Femur (tissue), 1 donor: ENCODE measurements at regions not wholly inside any gene's neighbourhood (a gene's known extent, or its start where the extent isn't known, plus 50 kb on each side); places are given as distances from the start of the nearest gene placed in this dataset.
"Not testable (repeated sequence)": the region's sequence is repeated elsewhere in the genome, so short reads cannot be mapped to it uniquely, and the experiment has no call there.

Experiments used
- DNase-seq: peaks from one replicate; pipeline ENCODE4 v3.0.0-alpha.2; 2017

DNA sequence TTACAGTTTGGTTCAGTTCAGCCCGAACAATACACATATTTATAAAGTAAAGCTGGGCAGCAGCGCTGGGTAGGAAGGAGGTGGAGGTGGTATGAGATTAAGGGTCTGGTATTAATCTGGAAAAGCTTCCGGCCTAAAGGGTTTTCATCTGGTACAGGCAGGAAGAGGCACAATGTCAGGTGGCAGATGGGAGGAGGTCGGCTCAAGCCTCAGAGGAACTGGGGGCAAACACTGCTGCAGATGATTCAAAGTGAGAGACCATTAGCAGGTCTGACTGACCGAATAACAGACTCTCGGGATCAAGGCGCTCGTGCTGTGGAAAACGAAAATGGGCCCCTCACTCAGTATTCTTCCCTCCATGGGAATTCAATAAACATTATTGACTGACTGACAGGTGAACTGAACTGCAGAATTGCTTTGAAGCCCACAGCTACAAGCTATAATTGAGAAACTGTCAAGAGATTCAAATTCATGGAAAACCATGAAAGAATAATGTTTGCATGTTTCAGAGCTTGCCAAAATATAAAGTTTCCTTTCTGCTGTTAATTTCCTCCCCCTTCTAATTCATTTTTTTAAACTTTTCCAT, 75.3 kb downstream of the TMEM167A start:
- no peak for DNase-seq

DNA sequence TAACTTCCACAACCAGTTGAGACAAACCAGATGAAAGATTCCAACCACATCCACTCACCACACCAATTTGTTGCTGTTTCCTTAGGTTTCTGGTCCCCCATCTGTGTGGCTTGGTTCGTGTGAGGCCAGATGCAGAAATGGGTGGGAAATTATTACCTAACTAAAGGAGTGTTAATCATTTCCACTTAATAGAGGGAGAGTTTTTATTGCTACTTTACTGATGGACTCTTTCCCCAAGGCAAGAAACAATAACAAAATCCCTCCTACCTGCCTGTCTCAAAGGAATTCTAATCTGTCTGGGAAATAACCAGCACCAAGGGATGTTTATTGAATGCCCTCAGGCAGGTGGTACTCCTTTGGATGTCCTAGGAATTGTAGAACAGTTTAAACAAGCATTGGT, 76.3 kb downstream of the TMEM167A start:
- DNase-seq: no peak

DNA sequence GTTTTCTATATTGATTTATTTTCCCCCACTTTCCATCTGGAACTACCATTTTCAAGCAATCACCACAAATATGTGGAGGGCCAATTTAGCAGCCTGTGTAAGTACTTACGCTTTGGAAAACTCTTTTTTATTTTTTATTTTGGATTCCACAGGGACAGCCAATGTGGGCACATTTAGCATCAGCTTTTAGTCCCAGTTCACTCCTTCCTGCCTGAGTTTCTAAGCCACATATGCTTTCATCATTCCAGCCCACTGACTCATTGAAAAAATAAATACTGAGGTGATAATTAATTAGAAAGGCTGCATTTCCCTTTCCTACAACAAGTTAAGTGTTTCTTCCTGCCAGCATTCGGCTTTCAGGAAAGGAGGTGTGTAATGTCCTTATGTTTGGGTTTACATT, 76.8 kb downstream of the TMEM167A start:
- DNase-seq: no peak

DNA sequence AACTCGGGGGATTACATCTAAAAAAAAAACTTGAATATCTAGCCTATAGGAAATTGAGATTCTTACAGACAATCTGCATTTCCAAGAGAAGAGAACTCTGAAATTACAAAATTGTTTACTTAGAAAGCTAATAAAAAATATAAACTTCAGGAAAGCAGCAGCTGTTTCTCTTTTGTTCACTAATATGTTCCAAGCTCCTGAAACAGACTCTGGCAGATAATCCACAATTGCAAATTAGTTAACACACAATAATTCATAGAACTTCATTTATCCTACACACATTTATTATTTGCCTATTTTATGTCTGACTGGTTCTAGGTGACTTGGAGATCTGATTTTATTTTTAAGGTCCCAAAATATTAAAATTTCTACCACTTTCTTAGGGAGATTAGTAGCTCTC, 83.8 kb downstream of the TMEM167A start:
- DNase-seq: no peak

DNA sequence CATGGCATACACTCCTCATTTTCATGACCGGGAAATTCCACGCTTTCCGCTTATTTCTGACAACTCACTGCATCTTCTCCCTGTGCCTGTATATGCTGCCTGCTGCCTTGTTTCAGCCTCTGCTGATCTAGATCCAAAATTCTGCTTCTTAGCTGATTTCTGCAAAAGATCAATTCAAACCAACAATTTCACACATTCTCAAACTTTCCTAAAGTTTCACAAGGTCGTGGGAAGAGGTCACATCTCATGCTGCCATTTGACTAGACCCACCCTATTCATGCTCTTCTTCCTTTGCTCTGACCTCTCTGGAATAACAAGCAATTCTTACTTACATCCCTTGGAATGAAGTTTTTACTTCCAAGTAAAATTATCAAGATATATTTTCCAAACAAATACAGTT, 84.5 kb downstream of the TMEM167A start:
- no peak for DNase-seq

DNA sequence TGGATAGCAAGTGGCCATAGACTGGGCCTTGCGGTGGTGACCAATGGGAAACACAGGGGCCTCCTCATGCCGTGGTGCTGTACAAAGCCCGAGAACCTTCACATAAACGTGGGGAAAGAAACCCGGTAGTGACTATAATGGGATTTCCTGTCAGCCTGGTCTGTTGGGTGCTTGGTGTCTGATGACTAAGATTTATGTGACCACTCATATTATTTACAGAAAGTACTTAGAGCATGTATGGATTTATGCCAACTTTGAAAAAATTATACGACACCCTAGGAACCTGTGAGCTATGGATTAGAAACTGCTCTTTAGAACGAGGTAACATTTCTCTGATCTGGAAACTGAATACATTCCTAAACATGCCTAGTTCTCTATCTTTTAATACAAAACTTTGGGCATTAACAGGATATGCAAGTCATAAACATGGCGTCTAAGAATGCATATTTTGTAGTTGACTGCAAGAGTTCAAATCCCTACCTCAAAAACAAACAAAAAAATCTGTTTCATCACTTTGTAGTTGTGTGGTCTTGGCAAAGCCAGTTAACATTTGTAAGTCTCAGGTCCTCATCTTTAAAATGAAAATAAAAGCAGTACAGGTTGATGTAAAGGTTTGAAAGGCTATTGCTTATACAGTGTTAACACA, 85.4 kb downstream of the TMEM167A start:
- no peak for DNase-seq

DNA sequence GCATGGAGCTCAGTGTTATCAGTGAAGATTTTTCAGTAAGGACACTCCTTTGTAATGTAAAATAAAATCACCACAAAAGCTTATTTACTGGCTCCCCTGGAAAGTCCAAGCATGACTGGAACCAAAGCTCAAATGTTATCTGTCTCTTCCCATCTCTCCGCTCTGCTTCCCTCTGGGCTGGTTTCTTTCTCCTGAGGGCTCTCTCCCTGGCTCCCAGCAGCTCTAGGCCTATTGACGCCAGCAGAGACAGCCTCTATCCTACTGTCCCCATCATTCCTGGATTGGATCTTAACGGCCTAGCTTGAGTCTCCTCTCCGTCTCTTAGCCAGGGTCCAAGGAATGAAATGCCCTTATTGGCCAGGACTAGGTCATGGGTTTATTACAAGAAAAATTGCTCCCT, 86.1 kb downstream of the TMEM167A start:
- DNase-seq: no peak

DNA sequence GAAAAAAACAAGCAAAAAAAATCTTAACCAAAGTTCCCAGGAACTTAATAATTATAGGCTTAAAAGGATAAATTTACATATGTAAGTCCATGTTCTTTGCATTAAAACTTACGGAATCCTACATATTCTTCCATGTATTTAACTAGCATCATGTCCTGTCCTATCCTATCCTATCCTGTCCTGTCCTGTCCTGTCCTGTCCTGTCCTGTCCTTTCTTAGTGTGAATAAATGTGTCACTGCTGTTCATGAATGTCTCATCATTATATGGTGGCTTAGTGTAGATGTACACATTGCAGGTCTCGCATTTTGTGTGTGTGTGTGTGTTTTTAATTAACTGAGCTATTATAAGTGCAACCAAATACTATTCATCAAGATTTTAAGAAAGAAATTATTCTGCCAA, 90.0 kb downstream of the TMEM167A start:
- DNase-seq: no peak

DNA sequence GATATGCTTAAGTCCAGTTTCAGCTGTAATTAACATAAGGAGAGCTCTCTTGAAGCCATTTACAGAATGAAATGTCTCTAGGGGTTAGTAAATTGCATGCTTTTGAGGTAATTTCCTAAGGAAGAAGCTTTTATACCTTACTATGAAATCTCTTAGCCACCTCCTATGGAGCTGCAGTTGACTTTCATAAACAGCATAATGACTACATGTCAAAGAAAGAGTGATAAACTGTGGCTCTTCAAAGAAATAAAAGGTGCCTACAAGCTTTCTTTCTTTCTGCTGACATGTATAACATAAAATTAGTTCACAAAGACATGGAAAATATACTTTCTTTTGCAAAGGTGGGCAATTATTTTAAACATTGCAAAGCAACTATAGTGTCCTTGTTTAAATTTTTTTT, 90.8 kb downstream of the TMEM167A start:
- DNase-seq: no peak

DNA sequence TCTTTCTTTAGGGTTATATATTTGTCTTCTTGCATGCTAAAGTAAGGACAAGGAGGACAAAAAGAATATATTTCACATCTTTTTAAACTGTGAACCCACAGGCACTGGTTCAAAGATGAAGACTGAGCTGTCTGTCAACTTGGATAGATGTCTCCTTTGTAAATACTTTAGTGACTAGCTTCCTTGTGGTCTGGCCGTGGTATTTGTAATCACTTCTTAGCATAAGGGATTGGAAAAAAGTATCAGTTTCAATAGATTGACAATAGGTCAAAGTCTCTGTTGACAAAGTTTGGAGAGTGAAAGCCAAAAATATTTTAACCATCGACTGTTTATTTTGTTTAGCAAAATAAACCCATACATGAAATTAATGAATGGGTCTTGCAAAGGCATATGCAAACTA, 91.4 kb downstream of the TMEM167A start:
- no peak for DNase-seq

DNA sequence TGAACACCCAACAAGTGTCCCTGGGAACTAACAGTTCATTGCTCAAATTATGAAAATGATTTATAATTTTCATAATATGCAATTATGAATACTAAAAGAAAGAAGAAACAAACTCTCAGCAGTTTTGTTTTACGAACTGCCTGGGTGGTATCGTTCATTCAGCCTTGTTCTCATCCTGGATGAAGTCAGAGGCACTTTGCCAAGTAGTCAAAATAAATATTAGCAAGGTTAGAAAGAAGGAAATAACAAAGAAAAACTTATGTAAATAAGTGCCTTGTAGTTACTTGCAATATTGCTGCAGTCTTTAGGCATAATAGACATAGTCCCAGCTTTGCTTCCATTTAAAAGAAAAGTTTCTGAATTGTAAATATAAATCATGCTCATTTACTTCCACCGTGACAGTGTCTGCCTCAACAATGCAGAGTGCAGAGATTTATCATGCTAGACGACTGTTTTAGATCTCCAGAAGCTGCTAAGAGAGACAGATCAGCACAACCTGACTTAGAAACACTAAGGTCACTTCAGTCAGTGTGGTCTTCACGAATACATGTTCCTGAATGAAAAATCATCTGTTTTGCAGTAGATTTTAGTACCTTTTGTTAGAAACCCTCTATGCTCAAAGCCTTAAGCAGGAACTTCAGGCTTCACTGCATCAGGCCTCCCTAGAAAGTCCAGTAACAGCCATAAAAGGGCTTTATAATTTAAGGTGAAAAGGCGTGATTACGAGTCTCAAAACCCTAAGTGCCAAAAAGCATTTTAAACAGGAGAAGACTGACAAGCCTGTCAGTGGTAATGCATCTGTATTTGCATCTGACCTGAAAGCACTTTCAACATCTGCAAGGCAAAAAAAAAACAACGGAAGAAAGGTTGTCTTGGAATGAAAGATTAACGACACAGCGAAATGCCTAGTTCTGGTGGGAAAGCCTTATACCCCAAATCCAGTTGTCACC, 92.1 kb downstream of the TMEM167A start:
- no peak for DNase-seq

DNA sequence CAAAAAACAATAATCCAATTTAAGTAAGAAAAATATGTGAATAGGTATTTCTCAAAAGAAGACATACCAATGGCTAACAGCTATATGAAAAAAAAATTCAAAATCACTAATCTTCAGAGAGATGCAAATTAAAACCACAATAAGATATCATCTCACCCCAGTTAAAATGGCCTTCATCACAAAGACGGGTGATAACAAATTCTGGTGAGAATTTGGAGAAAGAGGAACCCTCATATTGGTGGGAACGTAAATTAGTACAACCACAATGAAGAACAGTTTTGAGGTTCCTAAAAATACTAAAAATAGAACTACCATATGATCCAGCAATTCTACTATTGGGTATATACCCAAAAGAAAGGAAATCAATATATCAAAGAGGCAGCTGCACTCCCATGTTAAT, 94.3 kb downstream of the TMEM167A start:
- no peak for DNase-seq

DNA sequence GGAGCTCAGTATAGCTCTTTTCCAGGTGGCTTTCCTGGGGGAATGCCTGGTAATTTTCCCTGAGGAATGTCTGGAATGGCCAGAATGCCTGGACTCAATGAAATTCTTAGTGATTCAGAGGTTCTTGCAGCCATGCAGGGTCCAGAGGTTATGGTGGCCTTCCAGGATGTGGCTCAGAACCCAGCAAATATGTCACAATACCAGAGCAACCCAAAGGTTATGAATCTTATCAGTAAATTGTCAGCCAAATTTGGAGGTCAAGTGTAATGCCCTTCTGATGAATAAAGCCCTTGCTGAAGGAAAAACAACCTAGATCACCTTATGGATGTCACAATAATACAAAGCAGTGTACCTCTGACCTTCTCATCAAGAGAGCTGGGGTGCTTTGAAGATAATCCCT, 100.3 kb downstream of the TMEM167A start:
- not testable (repeated sequence) for DNase-seq

DNA sequence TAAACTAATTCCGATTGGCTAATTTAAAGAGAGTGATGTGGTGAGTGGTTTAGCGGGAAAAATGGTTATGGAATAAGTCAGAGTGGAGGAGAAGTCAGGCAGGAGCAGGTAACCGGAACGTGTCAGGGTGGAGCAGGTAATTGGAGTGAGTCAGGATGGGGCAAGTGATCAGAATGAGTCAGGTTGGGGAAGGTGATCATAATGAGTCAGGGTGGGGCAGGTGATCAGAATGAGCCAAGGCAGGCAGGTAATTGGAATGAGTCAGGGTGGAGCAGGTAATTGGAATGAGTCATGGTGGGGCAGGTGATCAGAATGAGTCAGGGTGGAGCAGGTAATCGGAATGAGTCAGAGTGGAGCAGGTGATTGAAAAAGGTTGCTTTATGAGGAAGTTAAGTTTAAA, 101.4 kb downstream of the TMEM167A start:
- no peak for DNase-seq

DNA sequence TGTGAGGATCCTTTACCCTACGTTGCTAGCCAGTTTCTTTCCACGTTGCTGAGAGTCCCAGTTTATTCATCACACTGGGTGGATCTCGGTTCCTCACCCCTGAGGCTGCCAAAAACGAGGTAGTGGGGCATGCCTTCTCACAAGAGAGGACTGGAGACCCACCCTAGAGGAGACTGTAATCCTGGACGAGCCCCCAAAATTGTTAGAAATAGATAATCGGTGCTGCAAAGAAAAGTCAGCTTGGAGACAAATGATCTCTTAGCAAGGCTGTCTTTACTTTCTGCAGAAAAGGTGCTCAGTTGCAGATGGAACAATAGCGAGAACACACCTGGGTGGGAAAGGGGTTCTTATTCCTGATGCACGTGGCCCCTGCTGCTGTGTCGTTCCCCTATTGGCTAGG, 101.8 kb downstream of the TMEM167A start:
- DNase-seq: no peak

DNA sequence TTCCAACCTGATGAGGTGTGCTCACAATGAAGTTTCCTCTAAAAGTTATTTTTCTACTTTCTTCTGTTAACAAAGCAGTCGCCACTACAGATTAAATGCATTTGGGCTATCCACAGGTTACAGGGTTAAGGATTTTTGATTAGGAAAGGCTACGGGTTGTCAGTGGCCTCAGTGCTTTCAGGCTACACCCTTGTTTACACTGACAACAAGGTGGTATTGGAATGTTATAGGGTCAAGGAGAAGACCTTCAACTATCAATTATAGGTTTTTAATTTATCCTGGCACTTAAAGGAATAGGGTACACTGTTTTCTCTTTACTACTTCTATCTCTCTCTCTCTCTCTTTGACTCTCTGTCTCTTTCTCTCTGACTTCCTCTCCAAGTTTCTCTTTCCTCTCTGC, 102.8 kb downstream of the TMEM167A start:
- DNase-seq: not testable (repeated sequence)

DNA sequence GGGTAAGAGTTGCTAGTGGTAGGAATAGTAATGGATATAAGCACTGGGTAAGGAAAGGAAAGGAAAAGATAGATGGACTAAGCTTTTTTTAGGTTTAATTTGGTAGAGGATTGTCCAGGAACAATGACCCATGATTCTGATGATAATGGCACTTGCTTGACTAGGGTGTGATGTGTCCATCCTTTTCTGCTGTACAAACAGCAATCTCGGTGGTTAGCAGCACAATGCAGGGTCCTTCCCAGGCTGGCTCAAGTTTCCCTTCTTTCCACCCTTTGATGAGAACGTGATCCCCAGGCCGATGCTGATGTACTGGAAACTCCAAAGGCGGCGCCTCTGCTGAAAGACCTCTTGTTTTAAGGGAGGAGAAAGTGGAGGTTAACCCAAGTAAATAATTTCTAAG, 105.3 kb downstream of the TMEM167A start:
- no peak for DNase-seq

DNA sequence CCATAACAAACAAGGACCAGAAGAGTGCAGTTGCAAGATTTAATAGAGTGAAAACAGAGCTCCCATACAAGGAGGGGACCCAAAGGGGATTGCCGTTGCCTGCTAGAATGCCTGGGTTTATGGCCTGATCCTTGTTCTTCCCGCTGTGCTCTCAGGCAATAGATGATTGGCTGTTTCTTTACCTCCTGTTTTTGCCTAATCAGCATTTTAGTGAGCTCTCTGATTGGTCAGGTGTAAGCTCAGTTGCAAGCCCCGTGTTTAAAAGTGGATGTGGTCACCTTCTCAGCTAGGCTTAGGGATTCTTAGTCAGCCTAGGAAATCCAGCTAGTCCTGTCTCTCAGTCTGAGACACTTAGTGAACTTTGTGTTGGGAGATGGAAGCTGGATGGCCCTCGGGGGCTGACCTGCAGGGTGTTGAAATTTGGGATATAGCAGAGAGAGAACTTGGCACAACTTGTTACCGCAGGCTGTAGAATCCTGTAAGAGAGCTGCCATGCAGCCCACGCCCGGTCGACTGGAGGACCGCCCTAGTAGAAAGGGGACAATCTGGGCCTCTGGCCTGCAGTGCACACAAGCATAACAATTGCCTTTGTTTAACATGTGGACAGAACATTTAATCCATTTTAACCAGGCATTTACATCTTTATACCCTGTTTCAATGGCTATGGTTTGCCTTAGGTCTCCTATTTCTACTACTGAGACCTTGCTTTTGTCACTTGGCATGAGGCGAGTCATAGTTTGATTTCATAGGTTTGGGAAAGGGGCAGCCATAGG, 106.0 kb downstream of the TMEM167A start:
- DNase-seq: not testable (repeated sequence)

DNA sequence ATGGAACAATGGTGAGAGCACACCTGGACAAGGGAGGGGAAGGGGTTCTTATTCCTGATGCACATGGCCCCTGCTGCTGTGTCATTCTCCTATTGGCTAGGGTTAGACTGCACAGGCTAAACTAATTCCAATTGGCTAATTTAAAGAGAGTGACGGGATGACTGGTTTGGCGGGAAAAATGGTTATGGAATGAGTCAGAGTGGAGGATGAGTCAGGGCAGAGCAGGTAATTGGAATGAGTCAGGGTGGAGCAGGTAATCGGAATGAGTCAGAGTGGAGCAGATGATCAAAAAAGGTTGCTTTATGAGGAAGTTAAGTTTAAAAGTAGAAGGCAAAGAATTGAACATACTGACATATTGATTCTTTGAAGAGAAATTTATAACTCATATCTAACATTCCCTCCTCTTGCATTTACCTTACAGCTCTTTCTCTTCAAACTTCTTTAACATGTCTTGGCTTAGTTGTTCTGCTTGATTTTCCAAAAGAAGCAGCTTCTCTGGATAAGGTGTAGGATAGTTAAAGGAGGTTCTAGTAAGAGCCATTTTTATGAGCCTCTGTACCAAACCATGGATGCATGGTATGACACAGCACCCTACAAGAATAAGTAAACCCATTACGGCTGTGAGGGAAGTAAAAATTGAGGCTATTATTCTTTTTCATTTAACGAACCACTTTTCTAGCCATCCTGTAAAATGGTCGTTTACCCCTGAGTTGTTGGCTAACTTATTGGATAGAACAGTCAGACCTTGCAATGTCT, 107.8 kb downstream of the TMEM167A start:
- not testable (repeated sequence) for DNase-seq

DNA sequence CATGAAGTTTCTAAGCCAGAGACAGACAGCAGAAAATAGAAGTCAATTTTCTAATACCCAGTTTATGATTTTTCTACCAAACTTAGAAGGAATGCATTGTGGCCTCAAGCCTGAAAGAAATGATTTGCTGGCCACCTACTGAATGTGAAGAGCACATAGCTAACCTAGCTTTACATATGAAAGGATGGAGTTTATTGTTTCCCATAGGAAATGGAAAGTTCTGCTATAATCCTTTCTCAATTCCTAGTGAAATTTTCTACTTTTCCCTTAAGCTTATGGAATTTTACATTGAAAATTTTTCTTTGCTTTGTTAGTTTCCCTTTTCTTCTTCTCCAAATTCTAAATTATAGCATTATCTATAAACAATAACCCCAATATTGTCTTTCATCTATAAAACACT, 110.1 kb downstream of the TMEM167A start:
- no peak for DNase-seq

DNA sequence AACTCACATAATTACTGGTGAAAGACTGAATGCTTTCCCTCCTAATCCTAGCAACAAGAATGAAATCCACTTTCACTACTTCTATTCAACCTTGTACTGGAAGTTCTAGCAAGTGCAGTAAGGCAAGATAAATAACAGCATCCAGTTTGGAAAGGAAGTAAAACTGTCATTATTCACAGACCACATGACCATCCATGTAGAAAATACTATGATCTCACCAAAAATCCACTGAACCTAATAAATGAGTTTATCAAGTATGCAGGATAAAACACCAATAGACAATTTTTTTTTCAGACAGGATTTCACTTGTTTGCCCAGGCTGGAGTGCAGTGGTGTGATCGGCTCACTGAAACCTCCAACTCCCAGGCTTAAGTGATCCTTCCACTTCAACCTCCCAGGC, 117.7 kb downstream of the TMEM167A start:
- no peak for DNase-seq

DNA sequence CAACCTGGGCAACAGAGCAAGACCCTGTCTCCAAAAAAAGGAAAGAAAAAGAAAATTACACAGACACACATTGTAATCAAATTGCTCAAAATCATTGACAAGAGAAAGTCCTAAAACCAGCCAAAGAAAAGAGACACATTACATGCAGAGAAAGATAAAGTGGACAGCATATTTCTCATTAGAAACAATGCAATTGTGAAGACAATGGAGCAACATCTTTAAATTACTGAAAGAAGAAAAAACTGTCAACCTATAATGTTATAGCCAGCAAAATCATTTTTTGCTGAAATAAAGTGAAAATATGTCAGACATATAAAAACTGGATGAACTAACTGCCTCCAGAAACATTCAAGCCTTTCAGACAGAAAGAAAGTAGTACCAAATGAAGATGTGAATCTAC, 120.6 kb downstream of the TMEM167A start:
- no peak for DNase-seq
